Esophagus squamous epithelium (tissue), 5 donors: ENCODE measurements at regions not wholly inside any gene's neighbourhood (a gene's known extent, or its start where the extent isn't known, plus 50 kb on each side); places are given as distances from the start of the nearest gene placed in this dataset.

Experiments used
- DNase-seq: peaks from one replicate; lab custom pipeline; 2025; lab: John Stamatoyannopoulos, UW
- H3K27ac ChIP-seq, 4 donors: fragments of 200-600 bp; sonication (generic); one replicate each; pipeline ENCODE4 v1.5.1; 2016 to 2019; ENCODE audit warnings: mild to moderate bottlenecking in 1 of 4
- H3K27me3 ChIP-seq, 4 donors: fragments of 200-600 bp; sonication (generic); 1 replicate in 3 of 4; 2 replicates in 1 of 4; pipeline versions ENCODE4 v1.5.1 to v1.6.0; 2017 to 2021; ENCODE audit warnings: antibody characterized with exemption in 1 of 4
- H3K36me3 ChIP-seq, 3 donors: fragments of 200-600 bp; sonication (generic); one replicate each; pipeline ENCODE4 v1.5.1; 2016 to 2019
- H3K4me1 ChIP-seq, 3 donors: fragments of 200-600 bp; sonication (generic); one replicate each; pipeline ENCODE4 v1.5.1; 2017 to 2019
- H3K4me3 ChIP-seq, 4 donors: fragments of 200-600 bp; sonication (generic); 1 replicate in 3 of 4; 2 replicates in 1 of 4; pipeline ENCODE4 v1.5.1; 2016 to 2019; ENCODE audit warnings: mild to moderate bottlenecking in 2 of 4, moderate library complexity in 1 of 4
- H3K9me3 ChIP-seq, 3 donors: fragments of 200-600 bp; sonication (generic); one replicate each; pipeline ENCODE4 v1.5.1; 2016 to 2019
- POLR2A ChIP-seq, 4 donors: fragments of 450-650 bp; IDR thresholded peaks; one replicate each; pipeline ENCODE4 v1.6.1; 2017; ENCODE audit warnings: antibody characterized with exemption in 4 of 4, mild to moderate bottlenecking in 4 of 4, moderate library complexity in 3 of 4
- WGBS, 2 donors: methylation state at CpG; one replicate each; pipeline ENCODE4 v1.1.5; 2018; 5-methylcytosine and 5-hydroxymethylcytosine counted together
- intact Hi-C: fragments of 100-400 bp; cut with DNase I; formaldehyde crosslinking; loops from one replicate; pipeline ENCODE4 v1.15.0; 2022
- TF ChIP-seq, protein P1 (sequence below), 6 experiments: fragments of 450-650 bp in 4 of 6; fragments of 200-600 bp in 2 of 6; sonication (generic) in 2 of 6; IDR thresholded peaks; one replicate each; pipeline ENCODE4 v1.5.1; 2016 to 2019; ENCODE audit warnings: antibody characterized with exemption in 6 of 6, mild to moderate bottlenecking in 4 of 6, moderate library complexity in 4 of 6
- donor health status: DM: yes; HTN: yes; CAD: no.

DNA sequence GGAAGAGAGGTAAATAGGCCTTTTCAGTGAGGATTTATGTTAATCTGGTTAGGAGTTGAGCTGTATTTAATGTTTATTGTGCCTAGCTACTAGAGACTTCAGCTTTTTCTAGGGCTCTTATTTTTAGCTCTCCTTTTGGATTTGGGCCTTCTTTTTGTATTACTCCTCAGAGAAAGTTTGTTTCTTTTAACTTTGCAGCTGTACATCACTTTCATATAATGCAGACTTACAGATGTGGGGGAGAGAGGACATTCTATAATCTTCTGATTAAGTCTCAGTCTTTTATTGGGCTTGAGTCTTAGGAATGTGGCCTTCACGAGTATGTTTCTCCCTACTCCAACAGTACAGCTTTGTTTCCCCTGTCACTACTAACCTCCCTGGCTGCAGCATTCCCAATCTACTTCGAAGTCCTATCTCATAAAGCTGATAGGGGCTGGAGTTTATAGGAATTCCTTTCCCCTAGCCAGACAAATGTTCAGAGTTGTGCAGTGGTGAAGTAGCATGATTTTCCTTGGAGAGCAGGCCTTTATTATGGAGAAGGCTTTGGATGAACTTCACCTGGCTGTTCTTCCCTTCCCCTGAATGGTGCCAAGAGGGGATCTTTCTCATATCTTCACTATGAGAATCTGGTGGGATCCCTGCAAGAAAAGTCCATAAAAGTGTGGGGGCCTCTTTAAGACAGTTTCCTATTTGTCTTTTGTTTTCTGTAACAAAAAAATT, 82.2 kb upstream of the CBLB start:
- no peak overlapping the region for H3K4me3 ChIP-seq

DNA sequence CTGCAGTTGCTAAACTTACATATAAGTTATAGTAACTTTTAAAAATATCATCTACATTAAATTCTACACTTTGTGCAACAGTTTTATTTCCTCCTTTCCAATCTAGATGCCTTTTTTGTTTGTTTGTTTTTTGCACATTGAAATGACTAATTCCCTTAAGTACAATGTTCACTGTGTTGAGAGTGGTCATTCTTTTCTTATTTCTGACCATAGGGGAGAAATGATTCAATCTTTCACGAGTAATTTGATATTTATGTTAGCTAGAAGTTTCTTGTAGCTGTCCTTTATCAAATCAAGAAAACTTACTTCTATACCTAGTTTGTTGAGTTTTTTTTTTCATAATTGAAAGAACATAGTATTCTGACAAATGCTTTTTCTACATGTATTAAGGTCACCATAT, 85.0 kb upstream of the CBLB start:
- DNase-seq, result no peak
- H3K27ac ChIP-seq, result no peak overlapping the region
- no peak for TF ChIP-seq POLR2A (IDR thresholded peaks at IDR 0.05)
- TF ChIP-seq, protein P1, sequence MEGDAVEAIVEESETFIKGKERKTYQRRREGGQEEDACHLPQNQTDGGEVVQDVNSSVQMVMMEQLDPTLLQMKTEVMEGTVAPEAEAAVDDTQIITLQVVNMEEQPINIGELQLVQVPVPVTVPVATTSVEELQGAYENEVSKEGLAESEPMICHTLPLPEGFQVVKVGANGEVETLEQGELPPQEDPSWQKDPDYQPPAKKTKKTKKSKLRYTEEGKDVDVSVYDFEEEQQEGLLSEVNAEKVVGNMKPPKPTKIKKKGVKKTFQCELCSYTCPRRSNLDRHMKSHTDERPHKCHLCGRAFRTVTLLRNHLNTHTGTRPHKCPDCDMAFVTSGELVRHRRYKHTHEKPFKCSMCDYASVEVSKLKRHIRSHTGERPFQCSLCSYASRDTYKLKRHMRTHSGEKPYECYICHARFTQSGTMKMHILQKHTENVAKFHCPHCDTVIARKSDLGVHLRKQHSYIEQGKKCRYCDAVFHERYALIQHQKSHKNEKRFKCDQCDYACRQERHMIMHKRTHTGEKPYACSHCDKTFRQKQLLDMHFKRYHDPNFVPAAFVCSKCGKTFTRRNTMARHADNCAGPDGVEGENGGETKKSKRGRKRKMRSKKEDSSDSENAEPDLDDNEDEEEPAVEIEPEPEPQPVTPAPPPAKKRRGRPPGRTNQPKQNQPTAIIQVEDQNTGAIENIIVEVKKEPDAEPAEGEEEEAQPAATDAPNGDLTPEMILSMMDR (IDR thresholded peaks at IDR 0.05), result no peak
- 86 to 91% methylated on average over 1 of the region's 1 CpG for WGBS, 2 donors
- no peaks in the 10 kb centered on the region for H3K36me3 ChIP-seq
- H3K4me3 ChIP-seq, result no peak overlapping the region
- no peaks in the 10 kb centered on the region for H3K27me3 ChIP-seq
- no peaks in the 10 kb centered on the region for H3K4me1 ChIP-seq
- intact Hi-C loops, result no loop called here
- no peaks in the 10 kb centered on the region for H3K9me3 ChIP-seq

More for the DNA sequence above, 82.2 kb upstream of the CBLB start:
- H3K27me3 ChIP-seq, result no peaks in the 10 kb centered on the region
- H3K9me3 ChIP-seq, result no peaks in the 10 kb centered on the region
- no peaks in the 10 kb centered on the region for H3K4me1 ChIP-seq
- H3K27ac ChIP-seq, result no peak overlapping the region
- intact Hi-C loops, result no loop called here
- DNase-seq, result no peak
- H3K36me3 ChIP-seq, result no peaks in the 10 kb centered on the region
- TF ChIP-seq POLR2A (IDR thresholded peaks at IDR 0.05), result no peak
- TF ChIP-seq, protein P1 (IDR thresholded peaks at IDR 0.05), result no peak
- WGBS, 2 donors, result 70 to 77% methylated on average over 2 of the region's 2 CpGs

DNA sequence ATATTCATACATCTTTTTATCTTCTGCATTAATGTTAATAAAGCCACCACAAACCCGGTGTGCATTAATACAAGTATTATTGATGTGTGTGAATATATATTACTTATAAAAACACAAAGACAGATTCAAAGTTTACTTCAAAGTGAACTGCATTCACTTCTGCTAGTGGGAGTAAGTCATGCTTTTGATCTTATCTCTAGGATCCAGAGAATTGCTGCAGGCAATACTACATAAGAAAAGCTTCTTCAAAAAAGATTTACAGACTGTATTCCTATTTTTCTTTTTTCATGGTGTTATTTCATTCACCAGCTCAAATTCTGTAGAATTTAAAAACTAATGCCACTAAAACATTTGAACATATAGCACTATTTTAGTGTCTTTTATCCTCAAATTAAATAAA, 87.5 kb upstream of the CBLB start:
- DNase-seq, result no peak
- Histone ChIP-seq H3K9me3 (no peaks in the 10 kb centered on the region), H3K36me3 (no peaks in the 10 kb centered on the region), H3K4me1 (no peaks in the 10 kb centered on the region), H3K27me3 (no peaks in the 10 kb centered on the region), H3K4me3 (no peak overlapping the region), H3K27ac (no peak overlapping the region)
- WGBS, 2 donors, result 37 to 62% methylated on average over 1 of the region's 1 CpG
- TF ChIP-seq, protein P1 (IDR thresholded peaks at IDR 0.05), result no peak
- TF ChIP-seq POLR2A (IDR thresholded peaks at IDR 0.05), result no peak
- intact Hi-C loops, result no loop called here

DNA sequence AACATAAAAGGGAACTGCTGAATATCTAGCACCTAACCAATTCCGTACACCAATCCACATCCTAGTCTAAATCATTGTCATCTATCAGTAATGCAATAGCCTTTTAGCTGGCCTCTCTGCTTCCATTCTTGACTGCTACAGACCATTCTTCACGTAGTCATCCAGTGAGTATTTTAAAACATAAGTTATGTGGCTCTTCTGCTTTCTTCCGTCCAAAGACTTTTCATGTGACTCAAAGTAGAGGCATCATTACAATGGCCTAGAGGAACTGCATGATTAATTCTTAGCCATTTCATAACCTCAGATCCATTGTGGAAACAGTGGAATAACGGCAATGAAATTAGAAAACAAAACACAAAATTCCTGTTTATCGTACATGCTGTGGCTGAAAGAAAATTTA, 88.9 kb upstream of the CBLB start:
- 40 to 47% methylated on average over 5 of the region's 5 CpGs for WGBS, 2 donors
- TF ChIP-seq POLR2A (IDR thresholded peaks at IDR 0.05), result no peak
- TF ChIP-seq, protein P1 (IDR thresholded peaks at IDR 0.05), result no peak
- no peaks in the 10 kb centered on the region for H3K9me3 ChIP-seq
- no peak overlapping the region for H3K27ac ChIP-seq
- H3K27me3 ChIP-seq, result no peaks in the 10 kb centered on the region
- H3K4me3 ChIP-seq, result no peak overlapping the region
- H3K36me3 ChIP-seq, result no peaks in the 10 kb centered on the region
- H3K4me1 ChIP-seq, result no peaks in the 10 kb centered on the region
- intact Hi-C loops, result no loop called here
- no peak for DNase-seq

DNA sequence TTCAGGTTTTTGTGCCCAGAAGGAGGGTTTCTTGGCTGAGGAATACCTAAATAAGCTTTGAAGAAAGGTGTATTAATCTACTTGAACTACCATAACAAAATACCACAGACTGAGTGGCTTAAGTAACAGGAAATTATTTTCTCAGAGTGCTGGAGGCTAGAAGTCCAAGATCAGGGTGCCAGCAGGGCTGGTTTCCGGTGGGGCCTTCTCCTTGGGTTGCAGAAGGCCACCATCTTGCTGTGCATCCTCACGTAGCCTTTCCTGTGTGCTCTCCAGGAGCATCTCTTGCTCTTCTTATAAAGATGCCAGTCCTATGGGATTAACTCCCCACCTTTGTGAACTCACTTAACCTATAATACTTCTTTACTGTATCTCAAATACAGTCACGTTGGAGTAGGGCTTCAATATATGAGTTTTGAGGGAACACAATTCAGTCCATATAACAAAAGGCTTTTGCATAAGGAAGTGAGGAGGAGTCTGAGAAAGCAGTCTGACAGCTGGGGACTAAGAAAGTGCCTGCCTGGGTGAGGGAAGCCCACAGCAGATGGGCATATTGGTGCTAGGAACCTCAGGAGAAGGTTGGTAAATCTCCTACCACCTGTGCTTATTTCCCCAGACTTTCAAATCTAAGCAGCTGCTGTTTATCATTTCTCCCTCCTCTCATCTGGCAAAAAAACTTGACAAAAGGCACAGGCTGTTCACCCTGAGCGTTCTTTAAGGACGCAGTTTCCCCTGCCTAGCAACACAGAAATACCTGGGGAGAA, 89.6 kb upstream of the CBLB start:
- Histone ChIP-seq H3K27ac (no peak overlapping the region), H3K4me3 (no peak overlapping the region), H3K4me1 (no peaks in the 10 kb centered on the region), H3K27me3 (no peaks in the 10 kb centered on the region), H3K36me3 (no peaks in the 10 kb centered on the region), H3K9me3 (no peaks in the 10 kb centered on the region)
- WGBS, 2 donors, result 69 to 92% methylated on average over 5 of the region's 5 CpGs
- intact Hi-C loops, result no loop called here
- no peak for TF ChIP-seq POLR2A (IDR thresholded peaks at IDR 0.05)
- TF ChIP-seq, protein P1 (IDR thresholded peaks at IDR 0.05), result no peak
- no peak for DNase-seq
